Upper lobe of left lung (tissue), 6 donors: ENCODE measurements at regions not wholly inside any gene's neighbourhood (a gene's known extent, or its start where the extent isn't known, plus 50 kb on each side); places are given as distances from the start of the nearest gene placed in this dataset.

Experiments
- ATAC-seq, 2 donors: fragments of 200-7000 bp; cut with Tn5 transposase; one replicate each; pipeline ENCODE4 v1.9.1; 2022; ENCODE audit warnings: mild to moderate bottlenecking in 2 of 2, moderate library complexity in 2 of 2; ENCODE audit not compliant: low FRiP score in 2 of 2
- DNase-seq, 2 donors: peaks; one replicate each; pipeline ENCODE4 v3.0.0-alpha.2; 2019 to 2020
- H3K27ac ChIP-seq, 4 donors: fragments of 200-600 bp; sonication (generic); one replicate each; pipeline ENCODE4 v1.5.1; 2016 to 2019
- H3K27me3 ChIP-seq, 4 donors: fragments of 200-600 bp; sonication (generic); one replicate each; pipeline ENCODE4 v1.5.1; 2017 to 2019
- H3K36me3 ChIP-seq, 4 donors: fragments of 200-600 bp; sonication (generic); one replicate each; pipeline ENCODE4 v1.5.1; 2016 to 2019
- H3K4me1 ChIP-seq, 4 donors: fragments of 200-600 bp; sonication (generic); one replicate each; pipeline ENCODE4 v1.5.1; 2018 to 2019
- H3K4me3 ChIP-seq, 4 donors: fragments of 200-600 bp; sonication (generic); one replicate each; pipeline ENCODE4 v1.5.1; 2017 to 2019; ENCODE audit warnings: mild to moderate bottlenecking in 2 of 4, moderate library complexity in 1 of 4
- H3K9me3 ChIP-seq, 4 donors: fragments of 200-600 bp; sonication (generic); one replicate each; pipeline ENCODE4 v1.5.1; 2018 to 2019
- EP300 ChIP-seq, 4 donors: sonication (generic); formaldehyde crosslinking; IDR thresholded peaks; one replicate each; pipeline ENCODE4 v1.5.1; 2017; ENCODE audit warnings: antibody characterized with exemption in 4 of 4, control low read depth in 2 of 4
- POLR2A ChIP-seq, 4 donors: fragments of 450-650 bp; IDR thresholded peaks; one replicate each; pipeline ENCODE4 v1.5.1; 2016 to 2017; ENCODE audit warnings: antibody characterized with exemption in 4 of 4, mild to moderate bottlenecking in 2 of 4
- POLR2AphosphoS5 ChIP-seq, 2 donors: sonication (generic); formaldehyde crosslinking; IDR thresholded peaks; one replicate each; pipeline ENCODE4 v1.5.1; 2017; ENCODE audit warnings: antibody characterized with exemption in 2 of 2
- WGBS, 2 donors: methylation state at CpG; one replicate each; pipeline ENCODE4 v1.1.5; 2017 to 2018; 5-methylcytosine and 5-hydroxymethylcytosine counted together
- TF ChIP-seq, protein P1 (sequence below), 6 experiments: fragments of 450-650 bp in 4 of 6; fragments of 200-600 bp in 2 of 6; sonication (generic) in 2 of 6; IDR thresholded peaks; one replicate each; pipeline ENCODE4 v1.5.1; 2016 to 2019; ENCODE audit warnings: antibody characterized with exemption in 6 of 6
- donor health status: DM: no; HTN: no; CAD: no; lungs with moderate emphysema.
- donor health status: DM: no; HTN: yes; CAD: no; lungs with severe emphysema.

DNA sequence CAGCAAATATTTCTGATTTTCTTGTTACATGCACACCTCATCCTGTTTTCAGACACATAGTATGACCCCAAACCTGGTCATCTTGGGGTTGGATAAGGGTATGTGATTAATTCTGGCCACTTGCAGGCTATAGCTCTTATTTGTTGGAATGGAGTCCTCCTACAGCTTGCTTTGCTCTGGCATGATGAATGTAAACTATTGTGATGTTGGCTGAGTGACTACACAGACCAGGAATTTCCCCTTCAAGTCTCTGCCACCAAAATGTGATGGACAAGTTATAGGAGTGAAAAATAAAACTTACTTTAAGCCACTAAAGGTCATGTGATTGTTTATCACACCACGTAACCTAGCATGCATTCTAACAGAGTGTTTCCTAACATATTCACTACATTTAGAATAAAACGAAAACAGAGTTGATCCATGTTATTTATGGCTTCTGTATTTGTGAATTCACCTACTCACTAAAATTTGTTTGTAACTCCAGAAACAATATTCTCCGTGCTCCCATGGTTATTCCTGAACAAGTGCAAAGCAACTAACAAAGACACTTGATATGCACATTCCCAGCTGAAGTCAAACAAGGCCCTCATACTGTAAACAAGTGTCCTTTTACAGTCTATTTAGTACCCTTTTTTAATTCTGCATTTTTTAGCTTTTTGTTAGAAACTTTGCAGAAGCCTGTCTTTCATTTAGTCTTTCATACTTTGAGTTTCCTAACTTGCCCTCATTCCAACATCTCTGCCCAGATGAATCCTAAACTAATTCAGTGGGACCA lies 599.2 kb upstream of the PCDH15 start:
- TF ChIP-seq POLR2A (IDR thresholded peaks at IDR 0.05) (no peak), POLR2AphosphoS5 (IDR thresholded peaks at IDR 0.05) (no peak), EP300 (IDR thresholded peaks at IDR 0.05) (no peak)
- TF ChIP-seq, protein P1, sequence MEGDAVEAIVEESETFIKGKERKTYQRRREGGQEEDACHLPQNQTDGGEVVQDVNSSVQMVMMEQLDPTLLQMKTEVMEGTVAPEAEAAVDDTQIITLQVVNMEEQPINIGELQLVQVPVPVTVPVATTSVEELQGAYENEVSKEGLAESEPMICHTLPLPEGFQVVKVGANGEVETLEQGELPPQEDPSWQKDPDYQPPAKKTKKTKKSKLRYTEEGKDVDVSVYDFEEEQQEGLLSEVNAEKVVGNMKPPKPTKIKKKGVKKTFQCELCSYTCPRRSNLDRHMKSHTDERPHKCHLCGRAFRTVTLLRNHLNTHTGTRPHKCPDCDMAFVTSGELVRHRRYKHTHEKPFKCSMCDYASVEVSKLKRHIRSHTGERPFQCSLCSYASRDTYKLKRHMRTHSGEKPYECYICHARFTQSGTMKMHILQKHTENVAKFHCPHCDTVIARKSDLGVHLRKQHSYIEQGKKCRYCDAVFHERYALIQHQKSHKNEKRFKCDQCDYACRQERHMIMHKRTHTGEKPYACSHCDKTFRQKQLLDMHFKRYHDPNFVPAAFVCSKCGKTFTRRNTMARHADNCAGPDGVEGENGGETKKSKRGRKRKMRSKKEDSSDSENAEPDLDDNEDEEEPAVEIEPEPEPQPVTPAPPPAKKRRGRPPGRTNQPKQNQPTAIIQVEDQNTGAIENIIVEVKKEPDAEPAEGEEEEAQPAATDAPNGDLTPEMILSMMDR (IDR thresholded peaks at IDR 0.05) = no peak
- no peaks in the 10 kb centered on the region for H3K4me1 ChIP-seq
- no peaks in the 10 kb centered on the region for H3K36me3 ChIP-seq
- H3K4me3 ChIP-seq = no peak overlapping the region
- ATAC-seq = no peak
- 38 to 44% methylated on average over 3 of the region's 3 CpGs for WGBS, 2 donors
- no peaks in the 10 kb centered on the region for H3K27me3 ChIP-seq
- H3K27ac ChIP-seq = no peak overlapping the region
- DNase-seq = no peak
- H3K9me3 ChIP-seq = no peaks in the 10 kb centered on the region

DNA sequence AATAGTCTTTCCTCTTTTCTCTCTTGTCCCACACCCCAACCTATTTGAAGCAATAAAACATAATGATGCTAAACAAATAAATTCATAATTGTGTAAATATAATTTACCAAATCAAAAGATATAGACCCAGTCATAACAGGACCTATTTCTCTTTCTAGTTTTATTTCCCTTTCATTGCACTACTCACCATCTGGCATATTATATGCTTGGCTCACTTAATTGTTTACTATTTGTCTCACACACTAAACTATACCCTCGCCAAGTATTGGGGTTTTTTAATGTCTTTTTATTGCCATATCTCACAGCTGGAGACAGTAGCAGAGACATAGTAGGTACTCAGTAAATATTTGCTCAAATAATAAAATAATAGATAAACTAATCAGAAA lies 597.5 kb upstream of the PCDH15 start:
- WGBS, 2 donors = 47 to 52% methylated on average over 1 of the region's 1 CpG
- no peak overlapping the region for H3K27ac ChIP-seq
- H3K27me3 ChIP-seq = no peaks in the 10 kb centered on the region
- no peak overlapping the region for H3K4me3 ChIP-seq
- no peaks in the 10 kb centered on the region for H3K9me3 ChIP-seq
- TF ChIP-seq POLR2A (IDR thresholded peaks at IDR 0.05) = no peak
- TF ChIP-seq, protein P1 (IDR thresholded peaks at IDR 0.05) = no peak
- no peak for TF ChIP-seq POLR2AphosphoS5 (IDR thresholded peaks at IDR 0.05)
- no peak for TF ChIP-seq EP300 (IDR thresholded peaks at IDR 0.05)
- ATAC-seq (no peak), DNase-seq (no peak)
- no peaks in the 10 kb centered on the region for H3K4me1 ChIP-seq
- no peaks in the 10 kb centered on the region for H3K36me3 ChIP-seq

DNA sequence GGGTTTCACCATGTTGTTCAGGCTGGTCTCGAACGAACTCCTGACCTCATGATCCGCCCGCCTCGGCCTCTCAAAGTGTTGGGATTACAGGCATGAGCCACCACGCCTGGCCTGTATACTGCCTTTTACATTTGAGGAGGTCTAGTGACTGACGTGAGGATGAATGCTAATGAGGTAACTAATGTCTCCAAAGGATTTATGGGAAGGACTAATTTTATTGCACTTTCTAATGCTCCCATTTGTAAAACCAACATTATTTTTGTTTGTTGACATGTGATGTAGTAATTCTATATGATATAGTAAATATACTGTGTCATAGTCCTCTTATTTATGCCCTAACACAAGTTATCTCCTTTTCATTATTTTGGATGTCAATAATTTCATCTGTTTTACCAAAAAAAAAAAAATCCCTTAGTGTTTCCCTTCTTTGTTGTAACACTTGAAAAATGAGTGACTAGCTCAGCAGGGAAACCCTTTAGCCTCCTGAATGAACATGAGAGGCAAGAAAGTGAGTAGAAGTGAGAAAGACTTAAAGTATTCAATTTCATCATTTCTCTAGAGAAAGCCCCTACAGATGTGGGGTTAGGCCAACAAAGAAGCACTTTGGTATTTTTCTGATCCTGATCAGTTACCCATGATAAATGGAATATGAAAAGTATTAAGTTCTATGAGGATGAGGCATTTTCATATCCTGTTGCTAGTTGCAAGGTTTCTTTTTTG lies 596.9 kb upstream of the PCDH15 start:
- DNase-seq (no peak), ATAC-seq (no peak)
- Histone ChIP-seq H3K9me3 (no peaks in the 10 kb centered on the region), H3K36me3 (no peaks in the 10 kb centered on the region), H3K4me1 (no peaks in the 10 kb centered on the region), H3K27me3 (no peaks in the 10 kb centered on the region), H3K27ac (no peak overlapping the region), H3K4me3 (no peak overlapping the region)
- 87 to 93% methylated on average over 7 of the region's 7 CpGs for WGBS, 2 donors
- TF ChIP-seq, protein P1 (IDR thresholded peaks at IDR 0.05) = no peak
- TF ChIP-seq POLR2A (IDR thresholded peaks at IDR 0.05) = no peak
- no peak for TF ChIP-seq EP300 (IDR thresholded peaks at IDR 0.05)
- TF ChIP-seq POLR2AphosphoS5 (IDR thresholded peaks at IDR 0.05) = no peak

DNA sequence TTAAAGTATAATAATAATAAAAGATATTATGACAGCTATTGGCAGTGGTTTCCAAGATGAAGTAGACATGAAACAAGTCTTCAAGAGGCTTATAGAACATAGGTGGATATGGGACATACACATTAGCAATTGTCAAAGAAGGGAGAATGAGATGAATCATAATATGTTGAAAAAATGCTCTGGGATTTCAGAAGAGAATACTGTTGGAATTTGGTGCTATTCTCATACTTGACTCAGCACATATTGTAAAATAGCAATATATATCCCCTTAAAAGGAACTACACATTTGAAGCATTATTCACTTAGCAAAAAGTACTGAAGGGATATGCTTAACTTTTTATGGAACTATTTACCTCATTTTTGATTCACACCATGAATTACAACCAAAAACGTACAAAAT lies 577.2 kb upstream of the PCDH15 start:
- WGBS, 2 donors = 61 to 69% methylated on average over 1 of the region's 1 CpG
- Histone ChIP-seq H3K4me1 (no peaks in the 10 kb centered on the region), H3K9me3 (no peaks in the 10 kb centered on the region), H3K27me3 (no peaks in the 10 kb centered on the region), H3K36me3 (no peaks in the 10 kb centered on the region), H3K4me3 (no peak overlapping the region), H3K27ac (no peak overlapping the region)
- no peak for ATAC-seq
- TF ChIP-seq EP300 (IDR thresholded peaks at IDR 0.05) (no peak), POLR2AphosphoS5 (IDR thresholded peaks at IDR 0.05) (no peak), POLR2A (IDR thresholded peaks at IDR 0.05) (no peak)
- TF ChIP-seq, protein P1 (IDR thresholded peaks at IDR 0.05) = no peak
- no peak for DNase-seq
